CD14-positive monocyte (primary cell): ENCODE measurements at regions not wholly inside any gene's neighbourhood (a gene's known extent, or its start where the extent isn't known, plus 50 kb on each side); places are given as distances from the start of the nearest gene placed in this dataset.

Experiments used
- DNase-seq, 3 donors: peaks; one replicate each; pipeline ENCODE4 v3.0.0-alpha.2; 2011 to 2022
- H2AFZ ChIP-seq: 2 replicates; pipeline ENCODE4 v1.6.0; 2012; ENCODE audit warnings: mild to moderate bottlenecking, low read depth, low read length, inconsistent platforms; ENCODE audit not compliant: insufficient read depth, poor library complexity, severe bottlenecking
- H3K27ac ChIP-seq, 2 donors: 1 replicate in 1 of 2; 2 replicates in 1 of 2; pipeline ENCODE4 v1.5.1; 2012 to 2013; ENCODE audit warnings: low read length in 2 of 2, control low read depth in 1 of 2, inconsistent platforms in 1 of 2, low read depth in 1 of 2, mild to moderate bottlenecking in 1 of 2
- H3K27me3 ChIP-seq, 2 donors: one replicate each; pipeline versions ENCODE4 v1.6.0 to v1.6.1; 2011 to 2013; ENCODE audit warnings: low read length in 2 of 2; ENCODE audit not compliant: control insufficient read depth in 2 of 2, insufficient read depth in 2 of 2
- H3K36me3 ChIP-seq, 2 donors: replicated peaks in 1 of 2; 1 replicate in 1 of 2; 2 replicates in 1 of 2; pipeline versions ENCODE4 v1.5.1 to v1.6.1; 2012 to 2013; ENCODE audit warnings: low read length in 2 of 2, control low read depth in 1 of 2, inconsistent platforms in 1 of 2, mild to moderate bottlenecking in 1 of 2; ENCODE audit not compliant: insufficient read depth in 2 of 2, control insufficient read depth in 1 of 2
- H3K4me1 ChIP-seq, 2 donors: 1 replicate in 1 of 2; 2 replicates in 1 of 2; pipeline versions ENCODE4 v1.5.1 to v1.6.1; 2012 to 2013; ENCODE audit warnings: low read length in 2 of 2, control low read depth in 1 of 2, inconsistent platforms in 1 of 2, mild to moderate bottlenecking in 1 of 2, moderate library complexity in 1 of 2; ENCODE audit not compliant: insufficient read depth in 2 of 2, control insufficient read depth in 1 of 2
- H3K4me2 ChIP-seq: replicated peaks from 2 replicates; pipeline ENCODE3; 2012; ENCODE audit warnings: low read length, moderate library complexity, mild to moderate bottlenecking; ENCODE audit not compliant: poor library complexity, severe bottlenecking; ENCODE audit errors: extremely low read depth
- H3K4me3 ChIP-seq, 3 experiments: fragments of 200-600 bp in 1 of 3; sonication (generic) in 1 of 3; replicated peaks in 1 of 3; 1 replicate in 2 of 3; 2 replicates in 1 of 3; pipeline ENCODE4 v1.5.1; 2011 to 2013; ENCODE audit warnings: low read length in 3 of 3, mild to moderate bottlenecking in 3 of 3, control low read depth in 2 of 3, low read depth in 2 of 3, inconsistent platforms in 1 of 3, moderate library complexity in 1 of 3
- H3K79me2 ChIP-seq: 2 replicates; pipeline ENCODE4 v1.6.0; 2012; ENCODE audit warnings: mild to moderate bottlenecking, control low read depth, inconsistent platforms, low read length, moderate library complexity; ENCODE audit not compliant: insufficient read depth
- H3K9ac ChIP-seq: 2 replicates; pipeline ENCODE4 v1.6.0; 2017; ENCODE audit warnings: low read length, mild to moderate bottlenecking; ENCODE audit not compliant: insufficient read depth, poor library complexity, severe bottlenecking
- H3K9me3 ChIP-seq, 2 donors: replicated peaks in 1 of 2; 1 replicate in 1 of 2; 2 replicates in 1 of 2; pipeline versions ENCODE4 v1.5.1 to v1.6.1; 2012 to 2013; ENCODE audit warnings: low read length in 2 of 2, control low read depth in 1 of 2; ENCODE audit not compliant: control insufficient read depth in 1 of 2, insufficient read depth in 1 of 2
- H4K20me1 ChIP-seq: 2 replicates; pipeline ENCODE4 v1.6.0; 2012; ENCODE audit warnings: mild to moderate bottlenecking, low read length, control low read depth, moderate library complexity; ENCODE audit not compliant: insufficient read depth
- H3K27ac Mint-ChIP-seq, 7 donors: one replicate each; pipeline ENCODE4 v1.8.0; 2020; ENCODE audit warnings: mild to moderate bottlenecking in 7 of 7, mixed read lengths in 7 of 7, moderate library complexity in 6 of 7, inconsistent platforms in 2 of 7
- H3K27me3 Mint-ChIP-seq, 3 donors: one replicate each; pipeline ENCODE4 v1.8.0; 2021 to 2022; ENCODE audit warnings: low read depth in 3 of 3, mild to moderate bottlenecking in 3 of 3, mixed read lengths in 3 of 3, moderate library complexity in 3 of 3, inconsistent platforms in 1 of 3
- H3K36me3 Mint-ChIP-seq, 2 donors: one replicate each; pipeline ENCODE4 v1.8.0; 2020; ENCODE audit warnings: mixed read lengths in 2 of 2, inconsistent platforms in 1 of 2, mild to moderate bottlenecking in 1 of 2
- H3K4me1 Mint-ChIP-seq: one replicate; pipeline ENCODE4 v1.8.0; 2020; ENCODE audit warnings: mild to moderate bottlenecking, mixed read lengths
- H3K4me3 Mint-ChIP-seq, 2 donors: one replicate each; pipeline ENCODE4 v1.8.0; 2020; ENCODE audit warnings: mild to moderate bottlenecking in 2 of 2, mixed read lengths in 2 of 2, moderate library complexity in 1 of 2
- H3K9me3 Mint-ChIP-seq, 7 donors: one replicate each; pipeline ENCODE4 v1.8.0; 2020 to 2022; ENCODE audit warnings: mixed read lengths in 7 of 7, mild to moderate bottlenecking in 6 of 7, moderate library complexity in 6 of 7, inconsistent platforms in 2 of 7
- CTCF ChIP-seq: fragments of 200-600 bp; IDR thresholded peaks from one replicate; pipeline ENCODE4 v1.8.0; 2022; ENCODE audit warnings: antibody characterized with exemption, mild to moderate bottlenecking
- WGBS: methylation state at CpG from one replicate; pipeline ENCODE4 v1.1.5; 2013; ENCODE audit warnings: missing lambda C conversion rate; ENCODE audit not compliant: insufficient coverage; 5-methylcytosine and 5-hydroxymethylcytosine counted together
- intact Hi-C, 2 donors: fragments of 100-400 bp; cut with micrococcal nuclease; formaldehyde crosslinking; loops; one replicate each; pipeline versions ENCODE4 v1.15.0 to v1.15.1; 2023

GRCh38 chr11:128259816-128260215 lies 327.5 kb downstream of the ETS1 start:
- H3K9ac ChIP-seq = no peak overlapping the region
- no peak for DNase-seq
- H3K27ac Mint-ChIP-seq = no peak overlapping the region
- H3K27ac ChIP-seq = no peak overlapping the region
- H3K27me3 Mint-ChIP-seq = no peaks in the 10 kb centered on the region
- H3K36me3 ChIP-seq = no peaks in the 10 kb centered on the region
- TF ChIP-seq CTCF = no peak
- H3K9me3 Mint-ChIP-seq = peaks cover 0 to 4% (median 0%) of the 10 kb centered on the region in 7 donors
- no CpG with 5 or more reads among the region's 1 CpG for WGBS
- H3K36me3 Mint-ChIP-seq = no peaks in the 10 kb centered on the region
- H3K27me3 ChIP-seq = no peaks in the 10 kb centered on the region
- H3K4me3 Mint-ChIP-seq = no peak overlapping the region
- no peak overlapping the region for H3K4me2 ChIP-seq
- no peaks in the 10 kb centered on the region for H3K79me2 ChIP-seq
- H4K20me1 ChIP-seq = no peaks in the 10 kb centered on the region
- H3K4me1 ChIP-seq = peaks cover 5 to 9% of the 10 kb centered on the region in 2 donors
- intact Hi-C loops = no loop called here
- no peak overlapping the region for H2AFZ ChIP-seq
- no peak overlapping the region for H3K4me3 ChIP-seq
- no peaks in the 10 kb centered on the region for H3K9me3 ChIP-seq
- peaks cover 15% of the 10 kb centered on the region for H3K4me1 Mint-ChIP-seq

- Histone ChIP-seq H2AFZ (no peak overlapping the region), H3K4me2 (no peak overlapping the region), H3K79me2 (no peaks in the 10 kb centered on the region), H4K20me1 (no peaks in the 10 kb centered on the region), H3K9me3 (no peaks in the 10 kb centered on the region), H3K9ac (no peak overlapping the region), H3K27ac (no peak overlapping the region), H3K36me3 (no peaks in the 10 kb centered on the region), H3K4me3 (no peak overlapping the region), H3K4me1 (peaks cover 0 to 10% of the 10 kb centered on the region in 2 donors), H3K27me3 (no peaks in the 10 kb centered on the region)
- Mint-ChIP-seq H3K9me3 (peaks cover 0 to 4% (median 3%) of the 10 kb centered on the region in 7 donors), H3K27ac (peak overlapping the region in 1 of 7 donors; percentile 41), H3K4me1 (peaks cover 10% of the 10 kb centered on the region), H3K27me3 (no peaks in the 10 kb centered on the region), H3K4me3 (no peak overlapping the region), H3K36me3 (no peaks in the 10 kb centered on the region)
- no peak for TF ChIP-seq CTCF
- intact Hi-C loops = no loop called here
- no peak for DNase-seq
Observed at GRCh38 chr11:128254941-128255340, 332.4 kb downstream of the ETS1 start.
